ENCODE measurements at regions not wholly inside any gene's neighbourhood (a gene's known extent, or its start where the extent isn't known, plus 50 kb on each side); places are given as distances from the start of the nearest gene placed in this dataset.

- TF ChIP-seq FOXP2 (optimal IDR thresholded peaks at IDR 0.05; ENCODE audit: borderline replicate concordance, extremely low read depth, extremely low read length, insufficient read depth): no peak
- no peak for TF ChIP-seq POLR2AphosphoS5 (IDR thresholded peaks at IDR 0.05; ENCODE audit: low read depth, low read length)
- no peak for TF ChIP-seq TAF1 (IDR thresholded peaks at IDR 0.05; ENCODE audit: borderline replicate concordance, insufficient read depth, low read length)
Measured at GRCh38 chr1:58152697-58153096, 393.8 kb downstream of the OMA1 start.
